IPS-18a (cell line): ENCODE measurements at regions not wholly inside any gene's neighbourhood (a gene's known extent, or its start where the extent isn't known, plus 50 kb on each side); places are given as distances from the start of the nearest gene placed in this dataset.

Source experiments
- H3K27ac ChIP-seq: one replicate; pipeline ENCODE4 v1.5.1; 2013; ENCODE audit warnings: low read length
- H3K27me3 ChIP-seq: one replicate; pipeline ENCODE4 v1.6.1; 2013; ENCODE audit warnings: mild to moderate bottlenecking, low read length; ENCODE audit not compliant: control insufficient read depth, insufficient read depth
- H3K36me3 ChIP-seq: one replicate; pipeline ENCODE4 v1.6.1; 2013; ENCODE audit warnings: low read depth, low read length; ENCODE audit not compliant: control insufficient read depth
- H3K4me1 ChIP-seq: one replicate; pipeline ENCODE4 v1.6.1; 2013; ENCODE audit warnings: low read depth, low read length; ENCODE audit not compliant: control insufficient read depth
- H3K4me3 ChIP-seq: one replicate; pipeline ENCODE4 v1.5.1; 2013; ENCODE audit warnings: low read length
- H3K9ac ChIP-seq: one replicate; pipeline ENCODE4 v1.6.1; 2013; ENCODE audit warnings: mild to moderate bottlenecking, low read length, moderate library complexity
- H3K9me3 ChIP-seq: one replicate; pipeline ENCODE4 v1.6.1; 2013; ENCODE audit warnings: low read depth, low read length; ENCODE audit not compliant: control insufficient read depth

- Histone ChIP-seq H3K27me3 (peaks cover 52% of the 10 kb centered on the region), H3K4me1 (peaks cover 27% of the 10 kb centered on the region), H3K9me3 (no peaks in the 10 kb centered on the region), H3K4me3 (peak overlapping the region; percentile 25), H3K27ac (no peak overlapping the region), H3K9ac (no peak overlapping the region), H3K36me3 (no peaks in the 10 kb centered on the region)
These were observed 79.5 kb upstream of the NKD1 start for GRCh38 chr16:50468749-50469078.

GRCh38 chr16:50467943-50468748, 80.0 kb upstream of the NKD1 start:
- peaks cover 55% of the 10 kb centered on the region for H3K27me3 ChIP-seq
- H3K9ac ChIP-seq, result no peak overlapping the region
- no peak overlapping the region for H3K27ac ChIP-seq
- H3K36me3 ChIP-seq, result no peaks in the 10 kb centered on the region
- H3K4me1 ChIP-seq, result peaks cover 32% of the 10 kb centered on the region
- peak overlapping the region; percentile 25 for H3K4me3 ChIP-seq
- H3K9me3 ChIP-seq, result no peaks in the 10 kb centered on the region

- peaks cover 57% of the 10 kb centered on the region for H3K27me3 ChIP-seq
- H3K36me3 ChIP-seq, result no peaks in the 10 kb centered on the region
- H3K4me3 ChIP-seq, result peak overlapping the region; percentile 3
- H3K9me3 ChIP-seq, result no peaks in the 10 kb centered on the region
- peaks cover 38% of the 10 kb centered on the region for H3K4me1 ChIP-seq
- H3K27ac ChIP-seq, result no peak overlapping the region
- no peak overlapping the region for H3K9ac ChIP-seq
These were observed 80.6 kb upstream of the NKD1 start for GRCh38 chr16:50467559-50467942.

GRCh38 chr16:50466170-50466569, 82.0 kb upstream of the NKD1 start:
- no peak overlapping the region for H3K9ac ChIP-seq
- peaks cover 39% of the 10 kb centered on the region for H3K4me1 ChIP-seq
- no peak overlapping the region for H3K27ac ChIP-seq
- H3K4me3 ChIP-seq, result no peak overlapping the region
- no peaks in the 10 kb centered on the region for H3K9me3 ChIP-seq
- no peaks in the 10 kb centered on the region for H3K36me3 ChIP-seq
- peaks cover 62% of the 10 kb centered on the region for H3K27me3 ChIP-seq

GRCh38 chr16:50464325-50465290, 83.6 kb upstream of the NKD1 start:
- H3K4me1 ChIP-seq, result peaks cover 35% of the 10 kb centered on the region
- H3K4me3 ChIP-seq, result no peak overlapping the region
- H3K36me3 ChIP-seq, result no peaks in the 10 kb centered on the region
- no peak overlapping the region for H3K27ac ChIP-seq
- H3K27me3 ChIP-seq, result peaks cover 63% of the 10 kb centered on the region
- no peak overlapping the region for H3K9ac ChIP-seq
- no peaks in the 10 kb centered on the region for H3K9me3 ChIP-seq

GRCh38 chr16:50463581-50464324, 84.4 kb upstream of the NKD1 start:
- Histone ChIP-seq H3K4me1 (peaks cover 37% of the 10 kb centered on the region), H3K9ac (no peak overlapping the region), H3K27me3 (peaks cover 60% of the 10 kb centered on the region), H3K36me3 (no peaks in the 10 kb centered on the region), H3K4me3 (no peak overlapping the region), H3K27ac (no peak overlapping the region), H3K9me3 (no peaks in the 10 kb centered on the region)

GRCh38 chr16:50462793-50463507, 85.2 kb upstream of the NKD1 start:
- H3K4me3 ChIP-seq, result no peak overlapping the region

GRCh38 chr16:50461400-50461760, 86.8 kb upstream of the NKD1 start:
- peaks cover 39% of the 10 kb centered on the region for H3K4me1 ChIP-seq
- H3K27me3 ChIP-seq, result peaks cover 40% of the 10 kb centered on the region
- H3K36me3 ChIP-seq, result no peaks in the 10 kb centered on the region
- H3K9me3 ChIP-seq, result no peaks in the 10 kb centered on the region
- H3K4me3 ChIP-seq, result no peak overlapping the region
- no peak overlapping the region for H3K27ac ChIP-seq
- no peak overlapping the region for H3K9ac ChIP-seq

More at GRCh38 chr16:50462793-50463507, 85.2 kb upstream of the NKD1 start:
- Histone ChIP-seq H3K27me3 (peaks cover 54% of the 10 kb centered on the region), H3K27ac (no peak overlapping the region), H3K4me1 (peaks cover 41% of the 10 kb centered on the region), H3K36me3 (no peaks in the 10 kb centered on the region), H3K9ac (no peak overlapping the region), H3K9me3 (no peaks in the 10 kb centered on the region)

- no peak overlapping the region for H3K9ac ChIP-seq
- H3K4me3 ChIP-seq, result no peak overlapping the region
- H3K4me1 ChIP-seq, result peaks cover 39% of the 10 kb centered on the region
- H3K27me3 ChIP-seq, result peaks cover 34% of the 10 kb centered on the region
- H3K9me3 ChIP-seq, result no peaks in the 10 kb centered on the region
- H3K27ac ChIP-seq, result no peak overlapping the region
- no peaks in the 10 kb centered on the region for H3K36me3 ChIP-seq
These were observed 87.4 kb upstream of the NKD1 start for GRCh38 chr16:50460538-50461399.

- Histone ChIP-seq H3K36me3 (no peaks in the 10 kb centered on the region), H3K4me3 (peak overlapping the region; percentile 19), H3K9ac (no peak overlapping the region), H3K27me3 (peaks cover 26% of the 10 kb centered on the region), H3K27ac (no peak overlapping the region), H3K4me1 (peaks cover 39% of the 10 kb centered on the region), H3K9me3 (no peaks in the 10 kb centered on the region)
These were observed 88.6 kb upstream of the NKD1 start for GRCh38 chr16:50459496-50460080.
